Neutrophil (primary cell): ENCODE measurements at regions not wholly inside any gene's neighbourhood (a gene's known extent, or its start where the extent isn't known, plus 50 kb on each side); places are given as distances from the start of the nearest gene placed in this dataset.
"Not testable (repeated sequence)": the region's sequence is repeated elsewhere in the genome, so short reads cannot be mapped to it uniquely, and the experiment has no call there.

Experiments used
- H3K27ac ChIP-seq: fragments of 200-600 bp; sonication (generic); 2 replicates; pipeline ENCODE4 v1.5.1; 2016; ENCODE audit warnings: mild to moderate bottlenecking, moderate library complexity
- H3K27me3 ChIP-seq: fragments of 200-600 bp; sonication (generic); 2 replicates; pipeline ENCODE4 v1.6.0; 2016; ENCODE audit warnings: mild to moderate bottlenecking
- H3K36me3 ChIP-seq: fragments of 200-600 bp; sonication (generic); 2 replicates; pipeline ENCODE4 v1.5.1; 2017
- H3K4me1 ChIP-seq, 2 experiments: fragments of 200-600 bp in 1 of 2; sonication (generic) in 1 of 2; 1 replicate in 1 of 2; 2 replicates in 1 of 2; pipeline versions ENCODE4 v1.5.1 to v1.6.1; 2013 to 2016; ENCODE audit warnings: low read depth in 1 of 2, low read length in 1 of 2, mild to moderate bottlenecking in 1 of 2, moderate library complexity in 1 of 2; ENCODE audit not compliant: control insufficient read depth in 1 of 2, insufficient read depth in 1 of 2
- H3K4me3 ChIP-seq, 2 experiments: fragments of 200-600 bp in 1 of 2; sonication (generic) in 1 of 2; 1 replicate in 1 of 2; 2 replicates in 1 of 2; pipeline ENCODE4 v1.5.1; 2013 to 2016; ENCODE audit warnings: low read depth in 1 of 2, low read length in 1 of 2, mild to moderate bottlenecking in 1 of 2, moderate library complexity in 1 of 2
- H3K9me3 ChIP-seq: fragments of 200-600 bp; sonication (generic); 2 replicates; pipeline ENCODE4 v1.5.1; 2016
- CTCF ChIP-seq: fragments of 200-600 bp; sonication (generic); IDR thresholded peaks from 2 replicates; pipeline ENCODE4 v1.5.1; 2016; ENCODE audit warnings: antibody characterized with exemption

GRCh38 chr15:54790693-54791092, 406.0 kb downstream of the RSL24D1 start:
- Histone ChIP-seq H3K4me3 (no peak overlapping the region), H3K36me3 (no peaks in the 10 kb centered on the region), H3K27me3 (no peaks in the 10 kb centered on the region), H3K27ac (no peak overlapping the region), H3K9me3 (no peaks in the 10 kb centered on the region), H3K4me1 (no peaks in the 10 kb centered on the region)
- no peak for TF ChIP-seq CTCF

GRCh38 chr15:54789376-54789775, 407.4 kb downstream of the RSL24D1 start:
- Histone ChIP-seq H3K27ac (no peak overlapping the region), H3K9me3 (no peaks in the 10 kb centered on the region), H3K4me3 (no peak overlapping the region), H3K4me1 (no peaks in the 10 kb centered on the region), H3K36me3 (no peaks in the 10 kb centered on the region), H3K27me3 (no peaks in the 10 kb centered on the region)
- no peak for TF ChIP-seq CTCF

- not testable (repeated sequence) for H3K4me3 ChIP-seq, H3K27me3 ChIP-seq, H3K36me3 ChIP-seq, H3K9me3 ChIP-seq, H3K4me1 ChIP-seq, H3K27ac ChIP-seq
These were observed 415.5 kb downstream of the RSL24D1 start for GRCh38 chr15:54781220-54781619.

GRCh38 chr15:54779271-54779670, 417.5 kb downstream of the RSL24D1 start:
- Histone ChIP-seq H3K27me3 (no peaks in the 10 kb centered on the region), H3K4me3 (no peak overlapping the region), H3K27ac (no peak overlapping the region), H3K9me3 (no peaks in the 10 kb centered on the region), H3K4me1 (no peaks in the 10 kb centered on the region), H3K36me3 (no peaks in the 10 kb centered on the region)
- no peak for TF ChIP-seq CTCF

GRCh38 chr15:54776410-54776809, 420.3 kb downstream of the RSL24D1 start:
- Histone ChIP-seq H3K4me1 (no peaks in the 10 kb centered on the region), H3K27ac (no peak overlapping the region), H3K27me3 (no peaks in the 10 kb centered on the region), H3K9me3 (no peaks in the 10 kb centered on the region), H3K36me3 (no peaks in the 10 kb centered on the region), H3K4me3 (no peak overlapping the region)
- TF ChIP-seq CTCF, result no peak

GRCh38 chr15:54772663-54773062, 424.1 kb downstream of the RSL24D1 start:
- no peaks in the 10 kb centered on the region for H3K4me1 ChIP-seq
- H3K27ac ChIP-seq, result no peak overlapping the region
- no peaks in the 10 kb centered on the region for H3K9me3 ChIP-seq
- no peak for TF ChIP-seq CTCF
- H3K27me3 ChIP-seq, result no peaks in the 10 kb centered on the region
- H3K4me3 ChIP-seq, result no peak overlapping the region
- no peaks in the 10 kb centered on the region for H3K36me3 ChIP-seq

- H3K4me1 ChIP-seq, H3K27me3 ChIP-seq, H3K4me3 ChIP-seq, H3K9me3 ChIP-seq, H3K36me3 ChIP-seq, H3K27ac ChIP-seq: not testable (repeated sequence)
These were observed 447.3 kb downstream of the RSL24D1 start for GRCh38 chr15:54749461-54749860.
